ENCODE measurements at regions not wholly inside any gene's neighbourhood (a gene's known extent, or its start where the extent isn't known, plus 50 kb on each side); places are given as distances from the start of the nearest gene placed in this dataset.
"Not testable (repeated sequence)": the region's sequence is repeated elsewhere in the genome, so short reads cannot be mapped to it uniquely, and the experiment has no call there.

- DNase-seq, result no peak
Measured at GRCh38 chr7:111676167-111676566, 113.9 kb upstream of the IMMP2L start.

- DNase-seq, result no peak
Measured at GRCh38 chr7:111672901-111673300, 110.6 kb upstream of the IMMP2L start.

- no peak for DNase-seq
Measured at GRCh38 chr7:111671927-111672326, 109.6 kb upstream of the IMMP2L start.

GRCh38 chr7:111668711-111669110, 106.4 kb upstream of the IMMP2L start:
- DNase-seq, result no peak

GRCh38 chr7:111667488-111667887, 105.2 kb upstream of the IMMP2L start:
- DNase-seq, result no peak

GRCh38 chr7:111666260-111666659, 104.0 kb upstream of the IMMP2L start:
- no peak for DNase-seq

GRCh38 chr7:111663771-111664170, 101.5 kb upstream of the IMMP2L start:
- no peak for DNase-seq

GRCh38 chr7:111662386-111662785, 100.1 kb upstream of the IMMP2L start:
- no peak for DNase-seq

- DNase-seq, result no peak
Measured at GRCh38 chr7:111660478-111660877, 98.2 kb upstream of the IMMP2L start.

- DNase-seq, result peak; percentile 16
Measured at GRCh38 chr7:111658546-111658945, 96.3 kb upstream of the IMMP2L start.

GRCh38 chr7:111657018-111657417, 94.7 kb upstream of the IMMP2L start:
- DNase-seq, result no peak

- DNase-seq, result no peak
Measured at GRCh38 chr7:111654343-111654742, 92.1 kb upstream of the IMMP2L start.

- no peak for DNase-seq
Measured at GRCh38 chr7:111653846-111654245, 91.6 kb upstream of the IMMP2L start.

GRCh38 chr7:111650456-111650999, 88.2 kb upstream of the IMMP2L start:
- no peak for DNase-seq

GRCh38 chr7:111647881-111648280, 85.6 kb upstream of the IMMP2L start:
- no peak for DNase-seq

- not testable (repeated sequence) for DNase-seq
Measured at GRCh38 chr7:111644595-111644994, 82.3 kb upstream of the IMMP2L start.

- no peak for DNase-seq
Measured at GRCh38 chr7:111642373-111642772, 80.1 kb upstream of the IMMP2L start.

- no peak for DNase-seq
Measured at GRCh38 chr7:111640416-111640815, 78.1 kb upstream of the IMMP2L start.

- no peak for DNase-seq
Measured at GRCh38 chr7:111639934-111640333, 77.6 kb upstream of the IMMP2L start.

GRCh38 chr7:111638078-111638477, 75.8 kb upstream of the IMMP2L start:
- DNase-seq, result no peak

GRCh38 chr7:111633878-111634277, 71.6 kb upstream of the IMMP2L start:
- no peak for DNase-seq

- DNase-seq, result no peak
Measured at GRCh38 chr7:111630862-111631261, 68.6 kb upstream of the IMMP2L start.

GRCh38 chr7:111622084-111622483, 59.8 kb upstream of the IMMP2L start:
- no peak for DNase-seq

Data from DMS79 treated with DMSO at 0.1 percent for 48 hours (cell line).